GM12878 (cell line): ENCODE measurements at regions not wholly inside any gene's neighbourhood (a gene's known extent, or its start where the extent isn't known, plus 50 kb on each side); places are given as distances from the start of the nearest gene placed in this dataset.

Source experiments
- ATAC-seq: fragments of 200-7000 bp; cut with Tn5 transposase; 3 replicates; pipeline ENCODE4 v1.9.1; 2020; ENCODE audit warnings: mild to moderate bottlenecking, moderate library complexity
- BruUV-seq: library from RNA; stranded (reverse); fragments of 400-500 nt; replicated peaks from 2 replicates; lab custom pipeline; 2021; lab: Mats Ljungman, UMichigan
- CTCF ChIA-PET: fragments of 300-600 bp; sonication (Branson Sonifier 250); formaldehyde crosslinking; extraction: SDS; loops from one replicate; lab custom pipeline; 2021; ENCODE audit warnings: inconsistent platforms; lab: Yijun Ruan, JAX
- POLR2A ChIA-PET: fragments of 350-600 bp; formaldehyde crosslinking; extraction: SDS; loops from one replicate; lab custom pipeline; 2021; ENCODE audit warnings: inconsistent platforms; lab: Charles Lee
- RAD21 ChIA-PET: fragments of 300-600 bp; sonication (Branson Sonifier 250); formaldehyde crosslinking; loops from one replicate; lab custom pipeline; 2023; ENCODE audit warnings: antibody characterized with exemption; ENCODE audit not compliant: unreplicated experiment; lab: Charles Lee
- SMC1A ChIA-PET: fragments of 300-600 bp; sonication (Branson Sonifier 250); formaldehyde crosslinking; loops from one replicate; lab custom pipeline; 2023; ENCODE audit not compliant: unreplicated experiment, uncharacterized antibody; lab: Charles Lee
- DNase-seq: peaks from one replicate; pipeline ENCODE4 v3.0.0-alpha.2; 2011; ENCODE audit warnings: low read depth, low spot score
- FAIRE-seq: peaks from 3 replicates; lab custom pipeline; 2011; peaks lifted over from hg19 to GRCh38; lab: Jason Lieb, UNC
- H2AFZ ChIP-seq: 2 replicates; pipeline ENCODE4 v1.6.0; 2011; ENCODE audit warnings: low read depth, low read length, control low read depth; ENCODE audit not compliant: control insufficient read depth
- H3K27ac ChIP-seq: 2 replicates; pipeline ENCODE4 v1.5.1; 2011; ENCODE audit warnings: control low read depth; ENCODE audit not compliant: control insufficient read depth, insufficient read depth
- H3K27me3 ChIP-seq, 2 experiments: replicated peaks in 1 of 2; 2 replicates each; pipeline versions ENCODE4 v1.6.0 to v1.6.1; 2011; ENCODE audit warnings: low read length in 1 of 2; ENCODE audit not compliant: control insufficient read depth in 2 of 2, insufficient read depth in 2 of 2
- H3K36me3 ChIP-seq, 2 experiments: 2 replicates each; pipeline ENCODE4 v1.5.1; 2011; ENCODE audit warnings: low read length in 1 of 2; ENCODE audit not compliant: control insufficient read depth in 2 of 2, insufficient read depth in 2 of 2
- H3K4me1 ChIP-seq: 2 replicates; pipeline ENCODE4 v1.6.1; 2011; ENCODE audit warnings: mild to moderate bottlenecking, low read length, moderate library complexity, mixed read lengths; ENCODE audit not compliant: control insufficient read depth, insufficient read depth
- H3K4me2 ChIP-seq: 2 replicates; pipeline ENCODE4 v1.6.0; 2011; ENCODE audit warnings: control low read depth; ENCODE audit not compliant: control insufficient read depth, insufficient read depth
- H3K4me3 ChIP-seq: fragments of 200-600 bp; sonication (generic); 2 replicates; pipeline ENCODE4 v1.5.1; 2016
- H3K79me2 ChIP-seq: 2 replicates; pipeline ENCODE4 v1.6.0; 2011; ENCODE audit warnings: low read length; ENCODE audit not compliant: control insufficient read depth, insufficient read depth
- H3K9ac ChIP-seq: 2 replicates; pipeline ENCODE4 v1.8.0; 2011; ENCODE audit warnings: low read length, control low read depth, mixed read lengths; ENCODE audit not compliant: control insufficient read depth, insufficient read depth
- H3K9me3 ChIP-seq: replicated peaks from 3 replicates; pipeline ENCODE4 v1.5.1; 2011; ENCODE audit warnings: mild to moderate bottlenecking, low read length; ENCODE audit not compliant: control insufficient read depth, insufficient read depth
- H4K20me1 ChIP-seq: 2 replicates; pipeline ENCODE4 v1.6.0; 2011; ENCODE audit not compliant: control insufficient read depth, insufficient read depth
- ASH2L ChIP-seq: fragments of 300-600, 200-600 bp; sonication (generic); IDR thresholded peaks from 2 replicates; pipeline ENCODE4 v1.6.1; 2017; ENCODE audit warnings: low read depth, mild to moderate bottlenecking, borderline replicate concordance
- BACH1 ChIP-seq: fragments of 450-650 bp; IDR thresholded peaks from 2 replicates; pipeline ENCODE4 v1.6.1; 2017; ENCODE audit warnings: mild to moderate bottlenecking, borderline replicate concordance
- ESRRA ChIP-seq: IDR thresholded peaks from 2 replicates; pipeline ENCODE4 v1.6.1; 2012; ENCODE audit warnings: mild to moderate bottlenecking, low read length, improper control_type of control experiment
- HDGF ChIP-seq: fragments of 450-650 bp; IDR thresholded peaks from 2 replicates; pipeline ENCODE4 v1.6.1; 2016; ENCODE audit warnings: antibody characterized with exemption
- JUNB ChIP-seq: IDR thresholded peaks from 2 replicates; pipeline ENCODE4 v1.6.1; 2016; ENCODE audit warnings: antibody characterized with exemption, mild to moderate bottlenecking
- LARP7 ChIP-seq: fragments of 450-650 bp; IDR thresholded peaks from 2 replicates; pipeline ENCODE4 v1.6.1; 2017; ENCODE audit warnings: mild to moderate bottlenecking
- MEF2B ChIP-seq: fragments of 450-650 bp; IDR thresholded peaks from 2 replicates; pipeline ENCODE4 v1.6.1; 2018; ENCODE audit warnings: mild to moderate bottlenecking, moderate library complexity; ENCODE audit not compliant: partially characterized antibody, poor library complexity, severe bottlenecking
- MYC ChIP-seq: IDR thresholded peaks from 2 replicates; pipeline ENCODE4 v1.6.1; 2011; ENCODE audit warnings: mild to moderate bottlenecking, low read length, moderate library complexity, inconsistent platforms; ENCODE audit not compliant: insufficient read depth, insufficient replicate concordance, insufficient read length, severe bottlenecking
- SUPT20H ChIP-seq: IDR thresholded peaks from 2 replicates; pipeline ENCODE4 v1.6.1; 2011; ENCODE audit warnings: low read depth, mild to moderate bottlenecking, low read length, moderate library complexity, borderline replicate concordance; ENCODE audit not compliant: control insufficient read depth
- ZBTB40 ChIP-seq: fragments of 450-650 bp; IDR thresholded peaks from 2 replicates; pipeline ENCODE4 v1.6.1; 2016; ENCODE audit warnings: mild to moderate bottlenecking, moderate library complexity, borderline replicate concordance
- ZNF207 ChIP-seq: fragments of 450-650 bp; IDR thresholded peaks from 2 replicates; pipeline ENCODE4 v1.6.1; 2014; ENCODE audit warnings: antibody characterized with exemption, mild to moderate bottlenecking, borderline replicate concordance
- WGBS: methylation state at CpG from one replicate; pipeline ENCODE4 v1.1.6; 2016; ENCODE audit warnings: low lambda C conversion rate; ENCODE audit not compliant: insufficient replicate concordance, insufficient coverage; ENCODE audit errors: missing lambda C conversion rate; 5-methylcytosine and 5-hydroxymethylcytosine counted together
- in situ Hi-C: fragments of 300-500 bp; cut with MboI; formaldehyde crosslinking; loops from 9 replicates; pipeline ENCODE4 v1.14.3; 2018; ENCODE audit warnings: mixed read lengths
- intact Hi-C: fragments of 100-400 bp; cut with micrococcal nuclease; formaldehyde crosslinking; loops from one replicate; pipeline ENCODE4 v1.14.2; 2022; ENCODE audit not compliant: unreplicated experiment
- TF ChIP-seq, protein P1 (sequence below): IDR thresholded peaks from 2 replicates; pipeline ENCODE4 v1.6.1; 2011; ENCODE audit warnings: borderline replicate concordance, low read depth, mild to moderate bottlenecking, moderate library complexity, low read length; ENCODE audit not compliant: insufficient read depth, poor library complexity, severe bottlenecking

- H3K79me2 ChIP-seq = no peaks in the 10 kb centered on the region
- ATAC-seq = no peak
- intact Hi-C loops = no loop called here
- TF ChIP-seq MYC (no peak), ESRRA (no peak), HDGF (no peak), LARP7 (no peak), SUPT20H (no peak), BACH1 (no peak), ZBTB40 (no peak), ASH2L (no peak), MEF2B (no peak), ZNF207 (no peak), JUNB (no peak)
- TF ChIP-seq, protein P1, sequence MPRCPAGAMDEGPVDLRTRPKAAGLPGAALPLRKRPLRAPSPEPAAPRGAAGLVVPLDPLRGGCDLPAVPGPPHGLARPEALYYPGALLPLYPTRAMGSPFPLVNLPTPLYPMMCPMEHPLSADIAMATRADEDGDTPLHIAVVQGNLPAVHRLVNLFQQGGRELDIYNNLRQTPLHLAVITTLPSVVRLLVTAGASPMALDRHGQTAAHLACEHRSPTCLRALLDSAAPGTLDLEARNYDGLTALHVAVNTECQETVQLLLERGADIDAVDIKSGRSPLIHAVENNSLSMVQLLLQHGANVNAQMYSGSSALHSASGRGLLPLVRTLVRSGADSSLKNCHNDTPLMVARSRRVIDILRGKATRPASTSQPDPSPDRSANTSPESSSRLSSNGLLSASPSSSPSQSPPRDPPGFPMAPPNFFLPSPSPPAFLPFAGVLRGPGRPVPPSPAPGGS = no peak
- TF ChIP-seq, all 136 proteins: peak for 0
- in situ Hi-C loops = no loop called here
- no peaks in the 10 kb centered on the region for H3K9me3 ChIP-seq
- H3K27me3 ChIP-seq = no peaks in the 10 kb centered on the region
- ChIA-PET POLR2A (no interaction called here), CTCF (no interaction called here), RAD21 (no interaction called here), SMC1A (no interaction called here)
- no TSS peak for BruUV-seq
- DNase-seq (no peak), FAIRE-seq (no peak)
- H3K4me3 ChIP-seq = no peak overlapping the region
- no peak overlapping the region for H3K27ac ChIP-seq
- WGBS = 13% methylated on average over 21 of the region's 23 CpGs
- no peaks in the 10 kb centered on the region for H3K36me3 ChIP-seq
- H2AFZ ChIP-seq = no peak overlapping the region
- no peak overlapping the region for H3K4me2 ChIP-seq
- no peaks in the 10 kb centered on the region for H3K4me1 ChIP-seq
- H3K9ac ChIP-seq = no peak overlapping the region
- H4K20me1 ChIP-seq = no peaks in the 10 kb centered on the region
Observed at GRCh38 chr1:17890056-17890814, 135.1 kb downstream of the ACTL8 start.
